B cell (primary cell): ENCODE measurements at regions not wholly inside any gene's neighbourhood (a gene's known extent, or its start where the extent isn't known, plus 50 kb on each side); places are given as distances from the start of the nearest gene placed in this dataset.

Source experiments
- ATAC-seq: fragments of 200-7000 bp; cut with Tn5 transposase; one replicate; pipeline ENCODE4 v1.10.0; 2021; ENCODE audit warnings: low read depth, mild to moderate bottlenecking, moderate number of reproducible peaks, moderate library complexity
- CTCF ChIA-PET: fragments of 350-600 bp; sonication (Branson Sonifier 250); formaldehyde crosslinking; loops from one replicate; lab custom pipeline; 2021; ENCODE audit warnings: antibody characterized with exemption, inconsistent platforms; lab: Charles Lee
- POLR2A ChIA-PET: fragments of 350-600 bp; sonication (Branson Sonifier 250); formaldehyde crosslinking; loops from one replicate; lab custom pipeline; 2021; ENCODE audit warnings: antibody characterized with exemption; lab: Charles Lee
- DNase-seq: peaks from one replicate; pipeline ENCODE4 v3.0.0; 2013
- H2AFZ ChIP-seq: 2 replicates; pipeline ENCODE4 v1.6.1; 2012; ENCODE audit warnings: mild to moderate bottlenecking, low read depth, low read length; ENCODE audit not compliant: insufficient read depth, poor library complexity, severe bottlenecking
- H3K27ac ChIP-seq, 2 donors: 1 replicate in 1 of 2; 2 replicates in 1 of 2; pipeline ENCODE4 v1.5.1; 2012 to 2013; ENCODE audit warnings: low read length in 2 of 2, mild to moderate bottlenecking in 2 of 2, moderate library complexity in 1 of 2
- H3K27me3 ChIP-seq, 4 experiments: fragments of 200-600 bp in 1 of 4; sonication (generic) in 1 of 4; replicated peaks in 1 of 4; 1 replicate in 2 of 4; 2 replicates in 2 of 4; pipeline versions ENCODE4 v1.6.1 to v1.7.0; 2013 to 2016; ENCODE audit warnings: low read length in 3 of 4, mild to moderate bottlenecking in 2 of 4, mixed read lengths in 1 of 4, moderate library complexity in 1 of 4; ENCODE audit not compliant: insufficient read depth in 4 of 4, control insufficient read depth in 3 of 4; ENCODE audit errors: control extremely low read depth in 1 of 4
- H3K36me3 ChIP-seq, 2 experiments: replicated peaks in 1 of 2; 1 replicate in 1 of 2; 2 replicates in 1 of 2; pipeline versions ENCODE4 v1.6.1 to v1.7.1; 2013; ENCODE audit warnings: low read length in 1 of 2; ENCODE audit not compliant: insufficient read depth in 2 of 2, control insufficient read depth in 1 of 2; ENCODE audit errors: control extremely low read depth in 1 of 2, extremely low read depth in 1 of 2
- H3K4me1 ChIP-seq, 2 donors: fragments of 200-600 bp in 1 of 2; sonication (generic) in 1 of 2; 1 replicate in 1 of 2; 2 replicates in 1 of 2; pipeline versions ENCODE4 v1.5.1 to v1.6.1; 2013 to 2017; ENCODE audit warnings: low read length in 2 of 2; ENCODE audit not compliant: control insufficient read depth in 2 of 2, insufficient read depth in 2 of 2
- H3K4me2 ChIP-seq: replicated peaks from 2 replicates; pipeline ENCODE3; 2012; ENCODE audit warnings: mild to moderate bottlenecking, low read depth, low read length; ENCODE audit not compliant: poor library complexity, severe bottlenecking
- H3K4me3 ChIP-seq, 5 experiments: fragments of 200-600 bp in 1 of 5; sonication (generic) in 1 of 5; 1 replicate in 3 of 5; 2 replicates in 2 of 5; pipeline versions ENCODE4 v1.5.1 to v1.7.0; 2011 to 2016; ENCODE audit warnings: low read length in 4 of 5, mild to moderate bottlenecking in 4 of 5, low read depth in 2 of 5, control low read depth in 1 of 5, moderate library complexity in 1 of 5; ENCODE audit not compliant: insufficient read depth in 1 of 5; ENCODE audit errors: control extremely low read depth in 1 of 5, extremely low read depth in 1 of 5
- H3K79me2 ChIP-seq: fragments of 200-600 bp; sonication (generic); one replicate; pipeline ENCODE4 v1.6.0; 2016; ENCODE audit warnings: low read length; ENCODE audit not compliant: control insufficient read depth, insufficient read depth
- H3K9ac ChIP-seq: fragments of 200-600 bp; sonication (generic); 2 replicates; pipeline ENCODE4 v1.6.1; 2017; ENCODE audit warnings: mild to moderate bottlenecking, low read length, moderate library complexity
- H3K9me3 ChIP-seq, 3 donors: one replicate each; pipeline versions ENCODE4 v1.6.1 to v1.7.1; 2013; ENCODE audit warnings: low read length in 2 of 3; ENCODE audit not compliant: control insufficient read depth in 2 of 3, insufficient read depth in 1 of 3; ENCODE audit errors: control extremely low read depth in 1 of 3
- H4K20me1 ChIP-seq: 2 replicates; pipeline ENCODE4 v1.6.0; 2012; ENCODE audit warnings: mild to moderate bottlenecking, low read length; ENCODE audit not compliant: insufficient read depth, control insufficient read depth, poor library complexity, severe bottlenecking
- H3K27ac Mint-ChIP-seq: one replicate; pipeline ENCODE4 v1.8.0; 2021; ENCODE audit warnings: mixed read lengths
- H3K27me3 Mint-ChIP-seq: one replicate; pipeline ENCODE4 v1.8.0; 2021; ENCODE audit warnings: mixed read lengths
- H3K4me1 Mint-ChIP-seq: one replicate; pipeline ENCODE4 v1.8.0; 2021; ENCODE audit warnings: mixed read lengths
- H3K4me3 Mint-ChIP-seq: one replicate; pipeline ENCODE4 v1.8.0; 2021; ENCODE audit warnings: mixed read lengths
- H3K9me3 Mint-ChIP-seq: one replicate; pipeline ENCODE4 v1.8.0; 2022; ENCODE audit warnings: mixed read lengths; ENCODE audit not compliant: insufficient read depth
- EZH2 ChIP-seq: IDR thresholded peaks from 2 replicates; pipeline ENCODE4 v1.6.1; 2012; ENCODE audit warnings: borderline replicate concordance, low read depth, mild to moderate bottlenecking, moderate library complexity, low read length; ENCODE audit not compliant: insufficient read depth, poor library complexity, severe bottlenecking
- WGBS: methylation state at CpG from one replicate; pipeline ENCODE4 v1.1.5; 2013; ENCODE audit warnings: missing lambda C conversion rate; ENCODE audit not compliant: insufficient coverage; 5-methylcytosine and 5-hydroxymethylcytosine counted together
- intact Hi-C: fragments of 100-400 bp; cut with micrococcal nuclease; formaldehyde crosslinking; loops from one replicate; pipeline ENCODE4 v1.10.0; 2022
- TF ChIP-seq, protein P1 (sequence below): fragments of 200-600 bp; IDR thresholded peaks from one replicate; pipeline ENCODE4 v1.8.0; 2022; ENCODE audit warnings: antibody characterized with exemption, mild to moderate bottlenecking

DNA sequence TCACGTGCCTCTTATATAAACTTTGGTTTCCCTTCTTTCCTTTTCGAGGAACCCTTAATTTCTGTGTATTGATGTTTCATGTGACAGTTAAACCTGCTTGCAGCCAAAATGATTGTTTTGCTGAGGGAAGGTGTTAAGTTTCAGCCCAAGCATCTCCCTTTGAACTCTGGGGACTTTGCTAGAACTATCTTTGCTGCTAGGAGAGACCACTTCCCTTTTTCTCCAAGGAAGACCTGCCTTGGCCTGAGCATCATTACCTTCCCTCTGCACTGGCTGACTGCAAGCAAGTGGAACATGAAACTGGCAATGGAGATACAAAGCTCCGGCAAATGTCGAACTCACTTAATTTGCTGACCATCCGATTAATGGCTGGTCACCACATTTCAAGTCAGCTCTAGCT is 192.8 kb downstream of the GRIN2B start:
- Histone ChIP-seq H3K9ac (no peak overlapping the region), H2AFZ (no peak overlapping the region), H3K4me2 (no peak overlapping the region), H3K4me3 (no peak overlapping the region), H3K27me3 (no peaks in the 10 kb centered on the region), H3K4me1 (peaks cover 11 to 17% of the 10 kb centered on the region in 2 donors), H3K36me3 (no peaks in the 10 kb centered on the region), H3K27ac (no peak overlapping the region), H3K79me2 (no peaks in the 10 kb centered on the region), H4K20me1 (no peaks in the 10 kb centered on the region), H3K9me3 (no peaks in the 10 kb centered on the region)
- POLR2A ChIA-PET = no interaction called here
- Mint-ChIP-seq H3K4me1 (peaks cover 17% of the 10 kb centered on the region), H3K4me3 (no peak overlapping the region), H3K9me3 (no peaks in the 10 kb centered on the region), H3K27me3 (peaks cover 5% of the 10 kb centered on the region), H3K27ac (no peak overlapping the region)
- TF ChIP-seq, protein P1, sequence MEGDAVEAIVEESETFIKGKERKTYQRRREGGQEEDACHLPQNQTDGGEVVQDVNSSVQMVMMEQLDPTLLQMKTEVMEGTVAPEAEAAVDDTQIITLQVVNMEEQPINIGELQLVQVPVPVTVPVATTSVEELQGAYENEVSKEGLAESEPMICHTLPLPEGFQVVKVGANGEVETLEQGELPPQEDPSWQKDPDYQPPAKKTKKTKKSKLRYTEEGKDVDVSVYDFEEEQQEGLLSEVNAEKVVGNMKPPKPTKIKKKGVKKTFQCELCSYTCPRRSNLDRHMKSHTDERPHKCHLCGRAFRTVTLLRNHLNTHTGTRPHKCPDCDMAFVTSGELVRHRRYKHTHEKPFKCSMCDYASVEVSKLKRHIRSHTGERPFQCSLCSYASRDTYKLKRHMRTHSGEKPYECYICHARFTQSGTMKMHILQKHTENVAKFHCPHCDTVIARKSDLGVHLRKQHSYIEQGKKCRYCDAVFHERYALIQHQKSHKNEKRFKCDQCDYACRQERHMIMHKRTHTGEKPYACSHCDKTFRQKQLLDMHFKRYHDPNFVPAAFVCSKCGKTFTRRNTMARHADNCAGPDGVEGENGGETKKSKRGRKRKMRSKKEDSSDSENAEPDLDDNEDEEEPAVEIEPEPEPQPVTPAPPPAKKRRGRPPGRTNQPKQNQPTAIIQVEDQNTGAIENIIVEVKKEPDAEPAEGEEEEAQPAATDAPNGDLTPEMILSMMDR = no peak
- TF ChIP-seq EZH2 = no peak
- CTCF ChIA-PET = no interaction called here
- intact Hi-C loops = no loop called here
- WGBS = 71% methylated on average over 4 of the region's 5 CpGs
- DNase-seq = no peak
- no peak for ATAC-seq

DNA sequence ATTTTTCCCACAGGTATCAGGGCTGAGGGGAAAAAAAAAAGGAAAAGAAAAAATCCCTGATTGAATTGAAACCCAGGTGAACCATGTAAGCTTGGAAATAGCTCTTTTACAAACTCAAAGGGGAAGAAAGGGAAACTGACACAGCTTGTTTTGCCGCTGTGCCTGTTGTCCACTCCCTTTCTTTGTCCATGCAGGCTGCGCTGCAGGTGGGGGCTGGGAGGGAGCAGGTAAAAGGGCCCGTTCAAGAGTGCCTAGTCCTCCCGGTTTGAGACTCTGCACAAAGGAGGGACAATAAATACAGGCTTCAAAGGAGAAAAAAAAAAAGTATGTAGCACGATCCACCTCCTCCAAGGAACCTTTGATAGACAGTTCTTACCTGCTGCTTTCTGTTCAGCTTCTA is 194.8 kb downstream of the GRIN2B start:
- no peak for ATAC-seq
- Histone ChIP-seq H3K4me3 (no peak overlapping the region), H3K27ac (no peak overlapping the region), H3K36me3 (no peaks in the 10 kb centered on the region), H3K27me3 (no peaks in the 10 kb centered on the region), H2AFZ (no peak overlapping the region), H3K4me1 (peaks cover 11 to 17% of the 10 kb centered on the region in 2 donors), H3K4me2 (no peak overlapping the region), H3K9ac (no peak overlapping the region), H3K79me2 (no peaks in the 10 kb centered on the region), H3K9me3 (no peaks in the 10 kb centered on the region), H4K20me1 (no peaks in the 10 kb centered on the region)
- TF ChIP-seq, protein P1 = no peak
- no peak for TF ChIP-seq EZH2
- Mint-ChIP-seq H3K9me3 (no peaks in the 10 kb centered on the region), H3K27ac (no peak overlapping the region), H3K4me1 (peaks cover 17% of the 10 kb centered on the region), H3K4me3 (no peak overlapping the region), H3K27me3 (peaks cover 16% of the 10 kb centered on the region)
- DNase-seq = no peak
- CTCF ChIA-PET = no interaction called here
- intact Hi-C loops = no loop called here
- WGBS = no CpG with 5 or more reads among the region's 5 CpGs
- POLR2A ChIA-PET = no interaction called here
